Kidney (tissue), 13 donors: ENCODE measurements at regions not wholly inside any gene's neighbourhood (a gene's known extent, or its start where the extent isn't known, plus 50 kb on each side); places are given as distances from the start of the nearest gene placed in this dataset.

Experiments
- DNase-seq, 5 donors: peaks; one replicate each; pipeline ENCODE4 v3.0.0-alpha.2; 2013 to 2020
- FAIRE-seq: peaks from 2 replicates; lab custom pipeline; 2012; peaks lifted over from hg19 to GRCh38; lab: Jason Lieb, UNC
- H3K27ac ChIP-seq, 2 donors: one replicate each; pipeline ENCODE4 v1.7.0; 2013; ENCODE audit warnings: low read depth in 2 of 2, low read length in 2 of 2, inconsistent platforms in 1 of 2
- H3K27me3 ChIP-seq: one replicate; pipeline ENCODE4 v1.7.1; 2013; ENCODE audit warnings: low read length, inconsistent platforms; ENCODE audit not compliant: control insufficient read depth, insufficient read depth
- H3K36me3 ChIP-seq, 3 donors: one replicate each; pipeline versions ENCODE4 v1.7.0 to v1.7.1; 2013; ENCODE audit warnings: low read length in 3 of 3, control low read depth in 1 of 3, inconsistent platforms in 1 of 3; ENCODE audit not compliant: insufficient read depth in 3 of 3, control insufficient read depth in 2 of 3
- H3K4me1 ChIP-seq, 3 donors: one replicate each; pipeline versions ENCODE4 v1.7.0 to v1.7.1; 2013; ENCODE audit warnings: low read length in 3 of 3, inconsistent platforms in 1 of 3, low read depth in 1 of 3; ENCODE audit not compliant: control insufficient read depth in 2 of 3, insufficient read depth in 2 of 3
- H3K4me3 ChIP-seq, 3 donors: one replicate each; pipeline versions ENCODE4 v1.7.0 to v1.8.1; 2013; ENCODE audit warnings: low read length in 3 of 3, control low read depth in 1 of 3, inconsistent platforms in 1 of 3
- H3K9ac ChIP-seq, 3 donors: one replicate each; pipeline versions ENCODE4 v1.7.0 to v1.7.1; 2013; ENCODE audit warnings: low read length in 3 of 3, control low read depth in 1 of 3, inconsistent platforms in 1 of 3
- H3K9me3 ChIP-seq, 3 donors: one replicate each; pipeline versions ENCODE4 v1.7.0 to v1.7.1; 2013; ENCODE audit warnings: low read length in 3 of 3, control low read depth in 1 of 3, inconsistent platforms in 1 of 3; ENCODE audit not compliant: control insufficient read depth in 2 of 3, insufficient read depth in 1 of 3
- CTCF ChIP-seq: IDR thresholded peaks from 3 replicates; pipeline ENCODE4 v1.5.1; 2012; ENCODE audit warnings: mild to moderate bottlenecking, moderate library complexity, borderline replicate concordance; ENCODE audit not compliant: insufficient read depth; ENCODE audit errors: extremely low read depth
- intact Hi-C: fragments of 100-400 bp; cut with DNase I; formaldehyde crosslinking; loops from one replicate; pipeline ENCODE4 v1.11.1; 2022
- donor health status: control.
- donor health status: control.
- donor health status: control.
- donor health status: control.
- donor health status: control.
- donor health status: DM: yes; HTN: yes; CAD: no.
- donor health status: Normal renal cell carcinoma (clear cell type).

DNA sequence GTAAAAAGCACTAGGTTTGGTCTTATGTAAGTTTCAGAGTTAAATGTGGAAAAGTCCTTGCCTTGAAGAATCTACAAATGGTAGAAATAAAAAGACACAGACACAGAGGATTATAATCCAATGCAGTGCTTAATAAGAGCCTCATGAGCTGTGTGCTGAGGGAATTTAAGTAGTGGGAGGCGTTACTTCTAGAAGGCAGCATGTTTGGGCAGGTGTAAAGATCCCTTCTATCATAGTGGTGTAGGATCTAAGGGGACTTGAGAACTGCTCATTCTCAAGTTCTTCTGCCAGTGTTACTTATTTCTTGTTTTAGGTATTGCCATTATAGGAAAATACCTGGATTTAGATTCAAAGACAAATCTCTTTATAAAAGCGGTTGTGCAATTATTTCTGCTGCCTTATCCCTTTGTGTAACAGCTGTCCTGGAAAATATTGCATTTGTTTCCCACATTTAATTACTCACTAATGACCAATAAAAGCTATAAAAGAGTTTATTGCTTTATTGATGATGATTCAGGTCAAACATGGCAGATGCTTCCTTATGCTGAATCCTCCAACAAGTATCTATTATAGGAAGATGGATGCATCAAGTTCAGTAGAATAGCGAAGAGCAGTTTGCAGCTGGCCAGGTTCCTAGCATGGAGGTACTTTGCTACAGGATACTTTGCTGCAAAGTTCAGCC lies 132.5 kb upstream of the IVNS1ABP start:
- H3K4me3 ChIP-seq = no peak overlapping the region
- no peak overlapping the region for H3K27ac ChIP-seq
- TF ChIP-seq CTCF = no peak
- no peaks in the 10 kb centered on the region for H3K27me3 ChIP-seq
- no peak for DNase-seq
- FAIRE-seq = no peak
- H3K9ac ChIP-seq = no peak overlapping the region
- intact Hi-C loops = no loop called here
- no peaks in the 10 kb centered on the region for H3K36me3 ChIP-seq
- H3K4me1 ChIP-seq = no peaks in the 10 kb centered on the region
- no peaks in the 10 kb centered on the region for H3K9me3 ChIP-seq

DNA sequence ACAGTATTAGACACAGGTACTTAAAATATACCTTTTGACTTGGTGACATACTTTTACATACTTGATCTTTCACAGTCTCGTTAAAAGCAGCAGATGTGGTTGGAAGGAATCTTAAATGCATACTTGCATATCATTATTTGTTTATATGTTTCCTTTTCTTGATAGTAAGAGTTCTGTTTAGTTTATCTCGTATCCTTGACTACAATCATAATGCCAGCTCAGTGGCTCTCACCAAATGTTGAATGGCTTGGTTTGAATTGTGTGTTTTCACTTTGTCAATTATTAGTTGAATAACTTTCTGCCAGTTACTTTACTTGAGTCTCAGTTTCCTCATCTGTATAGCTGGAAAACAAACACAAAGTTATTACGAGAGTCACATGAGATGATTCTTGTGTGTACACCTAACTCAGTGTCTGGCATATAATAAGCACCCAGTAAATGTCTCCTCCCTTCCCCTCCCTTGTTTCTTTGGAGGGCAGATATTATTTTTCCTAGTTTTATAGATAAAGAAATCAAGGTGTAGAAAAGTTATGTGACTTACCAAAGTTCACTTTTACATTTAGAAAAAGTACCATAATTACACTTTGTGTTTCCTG lies 131.6 kb upstream of the IVNS1ABP start:
- no peak for TF ChIP-seq CTCF

DNA sequence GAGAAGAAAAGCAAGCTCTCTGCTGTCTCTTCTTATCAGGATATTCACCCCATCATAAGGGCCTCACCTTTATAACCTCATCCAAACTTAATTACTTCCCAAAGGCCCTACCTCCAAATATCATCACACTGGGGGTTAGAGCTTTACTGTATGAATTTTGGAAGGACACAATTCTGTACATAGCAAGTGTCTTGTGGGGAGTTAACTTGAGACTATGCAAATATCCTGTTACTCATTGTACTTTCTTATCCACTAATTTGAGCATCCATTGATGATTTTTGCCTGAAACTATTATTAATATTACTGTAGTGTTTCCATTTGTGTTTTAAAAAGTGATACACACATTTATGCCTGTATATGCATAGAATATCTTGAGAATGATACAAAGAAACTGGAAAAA lies 129.1 kb upstream of the IVNS1ABP start:
- Histone ChIP-seq H3K36me3 (no peaks in the 10 kb centered on the region), H3K9ac (no peak overlapping the region), H3K27ac (no peak overlapping the region), H3K4me1 (peaks cover 0 to 12% (median 6%) of the 10 kb centered on the region in 3 donors), H3K4me3 (no peak overlapping the region), H3K9me3 (no peaks in the 10 kb centered on the region), H3K27me3 (no peaks in the 10 kb centered on the region)
- DNase-seq = no peak
- no peak for TF ChIP-seq CTCF
- FAIRE-seq = no peak
- intact Hi-C loops = no loop called here

More for the DNA sequence above, 131.6 kb upstream of the IVNS1ABP start:
- H3K4me1 ChIP-seq = no peaks in the 10 kb centered on the region
- H3K4me3 ChIP-seq = no peak overlapping the region
- FAIRE-seq (no peak), DNase-seq (no peak)
- H3K9ac ChIP-seq = no peak overlapping the region
- no peaks in the 10 kb centered on the region for H3K9me3 ChIP-seq
- H3K36me3 ChIP-seq = no peaks in the 10 kb centered on the region
- intact Hi-C loops = no loop called here
- no peaks in the 10 kb centered on the region for H3K27me3 ChIP-seq
- H3K27ac ChIP-seq = no peak overlapping the region
